SK-N-SH (cell line): ENCODE measurements at regions not wholly inside any gene's neighbourhood (a gene's known extent, or its start where the extent isn't known, plus 50 kb on each side); places are given as distances from the start of the nearest gene placed in this dataset.

Source experiments
- CTCF ChIA-PET: fragments of 300-600, 350-600 bp; formaldehyde crosslinking; extraction: SDS; loops from one replicate; lab custom pipeline; 2021; lab: Yijun Ruan, JAX
- POLR2A ChIA-PET: fragments of 350-600 bp; sonication (Branson Sonifier 250); formaldehyde crosslinking; extraction: SDS; loops from one replicate; lab custom pipeline; 2020; ENCODE audit warnings: antibody characterized with exemption, inconsistent platforms; lab: Yijun Ruan, JAX
- DNase-seq: peaks from one replicate; pipeline ENCODE4 v3.0.0; 2012
- H2AFZ ChIP-seq: fragments of 200-600 bp; sonication (generic); 2 replicates; pipeline ENCODE4 v1.8.1; 2016; ENCODE audit warnings: antibody characterized with exemption, mild to moderate bottlenecking, low read depth
- H3F3A ChIP-seq: fragments of 200-600 bp; sonication (generic); replicated peaks from 2 replicates; pipeline ENCODE3; 2016; ENCODE audit warnings: antibody characterized with exemption, mild to moderate bottlenecking; ENCODE audit not compliant: insufficient read depth
- H3K27ac ChIP-seq, 2 experiments: fragments of 200-500 bp in 1 of 2; fragments of 200-600 bp in 1 of 2; sonication (Bioruptor generic) in 1 of 2; sonication (generic), shearing (Covaris generic) in 1 of 2; 2 replicates each; pipeline versions ENCODE4 v1.5.1 to v1.6.1; 2014 to 2016; ENCODE audit warnings: low read depth in 2 of 2, inconsistent platforms in 1 of 2, low read length in 1 of 2, mild to moderate bottlenecking in 1 of 2, mixed read lengths in 1 of 2
- H3K27me3 ChIP-seq: fragments of 200-600 bp; sonication (generic), shearing (Covaris generic); 2 replicates; pipeline ENCODE4 v1.6.1; 2016; ENCODE audit warnings: mixed run types; ENCODE audit not compliant: insufficient read depth
- H3K36me3 ChIP-seq, 2 experiments: fragments of 200-500 bp in 1 of 2; fragments of 200-600 bp in 1 of 2; sonication (Bioruptor generic) in 1 of 2; sonication (generic) in 1 of 2; replicated peaks in 1 of 2; 2 replicates each; pipeline versions ENCODE3 to v1.5.1; 2014 to 2016; ENCODE audit warnings: low read length in 1 of 2, mild to moderate bottlenecking in 1 of 2; ENCODE audit not compliant: insufficient read depth in 2 of 2, control insufficient read depth in 1 of 2
- H3K4me1 ChIP-seq, 2 experiments: fragments of 200-500 bp in 1 of 2; fragments of 200-600 bp in 1 of 2; sonication (Bioruptor generic) in 1 of 2; sonication (generic), shearing (Covaris generic) in 1 of 2; 2 replicates each; pipeline versions ENCODE4 v1.5.1 to v1.6.1; 2014 to 2016; ENCODE audit warnings: low read depth in 1 of 2, low read length in 1 of 2, mixed run types in 1 of 2; ENCODE audit not compliant: insufficient read depth in 2 of 2, control insufficient read depth in 1 of 2
- H3K4me2 ChIP-seq: fragments of 200-600 bp; sonication (generic), shearing (Covaris generic); 2 replicates; pipeline ENCODE4 v1.6.1; 2017; ENCODE audit warnings: mixed run types
- H3K4me3 ChIP-seq, 2 experiments: fragments of 200-500 bp in 1 of 2; fragments of 200-600 bp in 1 of 2; sonication (Bioruptor generic) in 1 of 2; sonication (generic), shearing (Covaris generic) in 1 of 2; 2 replicates each; pipeline versions ENCODE4 v1.5.1 to v1.8.1; 2014 to 2016; ENCODE audit warnings: low read depth in 2 of 2, inconsistent platforms in 1 of 2, low read length in 1 of 2, mild to moderate bottlenecking in 1 of 2, mixed read lengths in 1 of 2, moderate library complexity in 1 of 2
- H3K79me2 ChIP-seq: fragments of 200-600 bp; sonication (generic); 2 replicates; pipeline ENCODE4 v1.8.1; 2017; ENCODE audit warnings: mild to moderate bottlenecking; ENCODE audit not compliant: insufficient read depth
- H3K9ac ChIP-seq: fragments of 200-600 bp; sonication (generic); 2 replicates; pipeline ENCODE4 v1.6.1; 2017; ENCODE audit warnings: mixed run types
- H3K9me2 ChIP-seq: fragments of 200-600 bp; sonication (generic); 2 replicates; pipeline ENCODE4 v1.6.1; 2017; ENCODE audit warnings: mixed run types
- H3K9me3 ChIP-seq: fragments of 200-600 bp; sonication (generic); 2 replicates; pipeline ENCODE4 v1.6.1; 2017; ENCODE audit warnings: mixed run types, mild to moderate bottlenecking, moderate library complexity
- H4K20me1 ChIP-seq: fragments of 200-600 bp; sonication (generic); 2 replicates; pipeline ENCODE4 v1.6.1; 2017; ENCODE audit warnings: mild to moderate bottlenecking, mixed run types; ENCODE audit not compliant: insufficient read depth
- CHD2 ChIP-seq: fragments of 150-350 bp; IDR thresholded peaks from 2 replicates; pipeline ENCODE4 v1.6.1; 2018; ENCODE audit warnings: low read length; ENCODE audit not compliant: partially characterized antibody
- EZH2phosphoT487 ChIP-seq: fragments of 200-600 bp; sonication (generic); IDR thresholded peaks from 2 replicates; pipeline ENCODE4 v1.6.1; 2017; ENCODE audit warnings: low read depth, mixed run types, mild to moderate bottlenecking, antibody characterized with exemption, moderate library complexity, borderline replicate concordance
- FOXM1 ChIP-seq: IDR thresholded peaks from 2 replicates; pipeline ENCODE4 v1.4.0; 2012; ENCODE audit warnings: low read depth, mild to moderate bottlenecking
- JUND ChIP-seq: IDR thresholded peaks from 2 replicates; pipeline ENCODE4 v1.4.0; 2012
- PBX3 ChIP-seq: IDR thresholded peaks from 2 replicates; pipeline ENCODE4; 2012
- REST ChIP-seq: IDR thresholded peaks from 2 replicates; pipeline ENCODE4 v1.6.1; 2012; ENCODE audit warnings: mild to moderate bottlenecking, low read depth, low read length, moderate library complexity
- TCF12 ChIP-seq: IDR thresholded peaks from 2 replicates; pipeline ENCODE4 v1.4.0; 2012
- WGBS: methylation state at CpG from one replicate; pipeline ENCODE4 v1.1.6; 2017; ENCODE audit warnings: low lambda C conversion rate; 5-methylcytosine and 5-hydroxymethylcytosine counted together

GRCh38 chr1:173301507-173301906 is 94.4 kb upstream of the TNFSF4 start (continued):
- TF ChIP-seq TCF12 (no peak), JUND (no peak), EZH2phosphoT487 (no peak), REST (no peak), CHD2 (no peak)

GRCh38 chr1:173302366-173302765 is 95.2 kb upstream of the TNFSF4 start:
- Histone ChIP-seq H3K36me3 (no peaks in the 10 kb centered on the region), H3K79me2 (no peaks in the 10 kb centered on the region), H3K27ac (no peak overlapping the region), H4K20me1 (no peaks in the 10 kb centered on the region), H3K9me2 (no peaks in the 10 kb centered on the region), H3K4me3 (no peak overlapping the region), H3K9ac (no peak overlapping the region), H3K4me1 (no peaks in the 10 kb centered on the region; a peak in 1 of 4 replicates), H3K27me3 (no peaks in the 10 kb centered on the region), H2AFZ (no peak overlapping the region), H3K4me2 (no peak overlapping the region), H3F3A (no peaks in the 10 kb centered on the region), H3K9me3 (no peaks in the 10 kb centered on the region)
- no peak for DNase-seq
- 55% methylated on average over 1 of the region's 1 CpG for WGBS
- TF ChIP-seq FOXM1 = no peak
- ChIA-PET POLR2A (no interaction called here), CTCF (no interaction called here)

GRCh38 chr1:173302890-173303829 is 96.0 kb upstream of the TNFSF4 start:
- no peak overlapping the region for H3K4me3 ChIP-seq
- no peaks in the 10 kb centered on the region for H3K27me3 ChIP-seq
- no peaks in the 10 kb centered on the region for H3K9me2 ChIP-seq
- H4K20me1 ChIP-seq = no peaks in the 10 kb centered on the region
- H3K9me3 ChIP-seq = no peaks in the 10 kb centered on the region
- WGBS = 59% methylated on average over 8 of the region's 8 CpGs
- CTCF ChIA-PET = no interaction called here
- H2AFZ ChIP-seq = no peak overlapping the region
- H3K4me2 ChIP-seq = no peak overlapping the region
- no peak overlapping the region for H3K9ac ChIP-seq
- DNase-seq = no peak
- H3F3A ChIP-seq = no peaks in the 10 kb centered on the region
- no peaks in the 10 kb centered on the region for H3K79me2 ChIP-seq
- no peak for TF ChIP-seq FOXM1
- TF ChIP-seq PBX3 = no peak
- TF ChIP-seq, all 33 proteins: peak for 0
- H3K36me3 ChIP-seq = no peaks in the 10 kb centered on the region
- no peak overlapping the region; a peak in 1 of 4 replicates for H3K27ac ChIP-seq
- POLR2A ChIA-PET = no interaction called here
- H3K4me1 ChIP-seq = no peaks in the 10 kb centered on the region; a peak in 1 of 4 replicates
